ENCODE measurements at regions not wholly inside any gene's neighbourhood (a gene's known extent, or its start where the extent isn't known, plus 50 kb on each side); places are given as distances from the start of the nearest gene placed in this dataset.
"Not testable (repeated sequence)": the region's sequence is repeated elsewhere in the genome, so short reads cannot be mapped to it uniquely, and the experiment has no call there.

- not testable (repeated sequence) for TF ChIP-seq CTCF (IDR thresholded peaks at IDR 0.05; ENCODE audit: borderline replicate concordance, extremely low read depth, low read length, poor library complexity, severe bottlenecking); EZH2 (IDR thresholded peaks at IDR 0.05; ENCODE audit: borderline replicate concordance, low read depth, low read length, severe bottlenecking)
Observed at GRCh38 chrY:6468358-6468757, 222.3 kb downstream of the TSPY2 start.
